ENCODE measurements at regions not wholly inside any gene's neighbourhood (a gene's known extent, or its start where the extent isn't known, plus 50 kb on each side); places are given as distances from the start of the nearest gene placed in this dataset.
"Not testable (repeated sequence)": the region's sequence is repeated elsewhere in the genome, so short reads cannot be mapped to it uniquely, and the experiment has no call there.

DNA sequence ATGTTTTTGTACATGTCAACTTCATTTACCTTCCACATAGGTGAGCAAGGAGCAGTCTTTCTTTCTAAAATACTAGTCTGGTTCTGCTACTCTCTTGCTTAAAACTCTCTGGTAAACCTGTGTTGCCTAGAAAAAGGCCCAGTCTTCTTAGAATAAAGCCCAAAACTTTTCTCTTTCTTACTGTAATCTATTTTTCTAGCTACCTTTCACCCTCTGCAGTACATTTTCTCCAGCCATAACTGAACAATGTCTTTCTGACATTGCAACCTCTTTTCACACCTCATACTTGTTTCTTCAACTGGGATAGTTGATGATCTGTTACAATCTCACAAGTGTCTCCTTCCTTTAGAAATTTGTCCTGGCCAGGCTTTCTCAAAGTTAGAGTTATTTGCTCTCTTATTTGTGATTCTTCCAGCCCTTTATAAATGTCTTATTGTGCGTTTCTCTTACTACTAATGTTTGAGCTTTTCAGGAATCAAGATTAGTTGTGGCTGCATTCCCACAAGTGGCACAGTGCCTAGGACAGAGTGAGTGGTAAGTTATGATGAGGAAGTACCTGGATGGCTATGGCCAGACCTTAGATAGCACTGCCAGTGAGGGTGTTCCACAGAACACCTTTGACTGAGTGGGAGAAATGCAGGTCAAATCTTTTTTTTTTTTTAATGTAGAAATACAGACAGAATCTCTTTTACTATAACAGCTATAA, 313.4 kb upstream of the SATB1 start:
- DNase-seq (ENCODE audit: low read depth): no peak

DNA sequence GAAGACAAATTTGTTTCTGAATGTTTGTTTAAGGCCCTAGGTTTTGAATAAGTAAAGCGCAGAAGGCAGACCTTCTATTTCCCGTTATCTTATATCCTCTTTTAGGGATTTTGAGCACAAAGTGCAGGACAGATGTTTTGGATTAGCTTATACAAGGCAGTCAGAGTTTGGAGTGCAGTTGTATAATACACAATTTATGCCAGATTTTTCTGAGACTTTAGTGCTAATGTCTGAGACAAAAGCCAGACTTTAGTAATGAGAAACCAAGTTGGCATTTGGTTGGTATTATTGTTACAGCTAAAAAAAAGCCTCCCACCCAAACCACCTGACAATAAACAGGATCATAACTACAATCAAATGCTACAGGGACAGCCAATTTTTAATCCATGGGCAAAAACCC, 309.9 kb upstream of the SATB1 start:
- no peak for DNase-seq (ENCODE audit: low read depth)

DNA sequence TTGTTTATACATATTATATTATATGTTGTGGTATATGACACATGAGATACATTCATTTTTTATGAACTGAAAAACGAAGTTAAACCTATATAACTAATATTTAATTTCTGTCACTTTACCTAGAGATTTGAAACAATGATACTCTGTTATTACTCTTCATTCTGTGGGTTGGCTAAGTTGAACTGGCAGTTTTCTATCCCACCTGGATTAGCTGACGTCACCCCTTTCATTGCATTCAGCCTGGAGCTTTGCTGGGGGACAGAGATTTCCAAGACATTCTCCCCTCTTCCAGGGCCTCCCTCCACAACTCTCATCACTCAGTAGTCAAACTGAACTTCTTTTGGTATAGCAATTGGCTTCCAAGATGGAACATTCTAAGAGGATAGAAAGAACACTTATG, 309.2 kb upstream of the SATB1 start:
- DNase-seq (ENCODE audit: low read depth): no peak

DNA sequence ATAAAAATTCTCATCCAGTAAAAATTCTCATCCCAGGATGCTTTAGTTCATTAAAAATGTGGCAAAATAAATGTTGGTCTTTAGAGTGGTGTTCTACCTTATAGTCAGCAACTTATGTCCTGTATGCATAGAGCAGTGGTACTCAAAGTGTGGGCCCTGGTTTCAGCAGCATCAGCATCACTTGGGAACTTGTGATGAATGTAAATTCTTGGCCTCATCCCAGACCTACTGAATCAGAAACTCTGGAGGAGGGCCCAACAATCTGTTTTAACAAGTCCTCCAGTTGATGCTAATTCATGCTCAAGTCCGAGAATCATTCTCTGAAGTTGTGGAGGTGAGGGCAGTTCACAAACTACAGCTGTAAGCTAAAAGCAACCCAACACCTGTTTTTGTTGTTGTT, 307.3 kb upstream of the SATB1 start:
- no peak for DNase-seq (ENCODE audit: low read depth)

DNA sequence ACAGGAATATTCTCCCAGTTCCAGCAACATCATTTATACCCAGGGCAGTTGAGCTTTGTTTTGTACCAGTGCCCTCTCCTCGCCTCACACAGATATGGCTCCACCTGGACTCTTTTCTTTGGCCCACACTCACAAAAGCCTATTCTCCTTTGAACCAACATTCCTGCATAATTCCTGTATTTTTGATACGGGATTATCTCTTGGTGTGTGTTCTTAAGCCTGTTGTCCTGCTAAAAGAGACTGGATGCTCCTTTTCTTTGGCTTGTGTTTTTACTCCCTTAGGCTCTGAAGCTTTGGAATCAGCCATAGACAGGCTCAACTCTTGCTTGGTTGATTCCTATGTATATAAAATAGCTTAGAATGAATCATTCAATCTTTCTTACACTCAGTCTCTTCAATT, 305.4 kb upstream of the SATB1 start:
- no peak for DNase-seq (ENCODE audit: low read depth)

DNA sequence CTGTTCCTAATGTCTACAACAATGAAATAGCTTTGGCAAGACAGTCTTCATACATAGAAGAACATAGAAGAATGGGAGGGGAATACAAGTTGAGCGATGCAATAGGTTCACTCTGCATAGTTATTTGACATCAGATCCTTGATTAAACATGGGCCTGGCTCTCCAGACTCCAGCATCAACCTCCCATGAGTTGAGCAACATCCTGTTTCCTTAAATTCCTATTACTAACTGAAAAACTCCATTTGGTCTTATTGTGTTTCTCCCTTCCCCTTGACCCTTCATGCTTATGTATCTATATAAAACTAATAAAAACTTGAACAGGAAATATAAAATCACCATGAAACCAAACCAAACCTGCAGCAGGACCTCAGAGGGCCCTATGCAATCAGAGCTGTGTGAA, 304.5 kb upstream of the SATB1 start:
- DNase-seq (ENCODE audit: low read depth): no peak

DNA sequence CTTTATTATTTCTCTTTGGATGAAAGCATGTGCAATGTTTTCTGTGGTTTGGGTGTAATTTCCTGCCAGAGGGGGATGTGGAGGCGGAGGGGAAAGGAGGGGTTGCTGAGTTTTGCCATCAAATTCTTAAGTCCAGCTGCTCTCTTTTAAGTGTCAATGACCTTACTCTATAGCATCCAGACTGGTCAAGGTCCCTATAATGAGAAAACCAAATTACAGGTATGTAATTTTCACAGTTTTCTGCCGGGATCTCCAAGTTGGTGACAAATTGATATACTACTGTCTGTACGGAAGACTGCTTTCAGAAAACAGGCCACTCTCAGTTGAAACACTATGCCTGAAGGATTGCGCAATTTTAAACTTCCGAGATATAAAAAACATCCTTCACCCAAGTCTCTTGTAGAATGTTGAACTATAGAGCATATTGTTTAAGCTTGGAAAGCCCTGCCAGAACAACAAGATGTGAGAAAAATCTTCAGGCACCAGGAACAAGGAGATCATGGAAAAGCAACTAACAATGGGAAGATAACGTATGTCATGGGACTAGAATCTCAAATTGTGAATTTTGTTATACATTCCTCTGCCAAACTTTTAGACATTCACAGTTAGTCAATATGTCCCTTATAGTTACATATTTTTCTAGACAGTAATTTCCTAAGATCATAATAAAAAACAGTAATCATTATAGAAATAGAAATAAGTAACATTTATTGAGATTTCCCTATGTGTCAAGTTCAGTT, 300.7 kb upstream of the SATB1 start:
- no peak for DNase-seq (ENCODE audit: low read depth)

DNA sequence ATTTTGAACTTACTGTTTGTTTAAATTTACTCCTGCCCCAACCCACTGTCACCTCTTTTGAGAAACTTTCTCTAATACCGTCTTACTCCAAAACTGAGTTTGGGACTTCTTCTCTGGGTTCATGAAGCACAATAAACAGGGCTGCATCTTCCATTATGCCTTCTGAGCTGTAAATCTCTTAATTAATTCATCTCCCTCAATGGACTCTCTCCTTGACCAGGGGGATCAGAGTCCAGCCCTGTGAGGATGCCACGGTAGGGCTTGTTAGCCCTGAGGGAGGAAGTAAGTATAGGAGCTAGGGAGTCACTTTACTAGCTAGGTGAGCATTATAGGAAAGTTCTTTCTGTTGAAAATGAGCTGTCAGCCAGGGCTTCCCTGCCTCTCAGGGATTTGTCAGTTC, 299.3 kb upstream of the SATB1 start:
- DNase-seq (ENCODE audit: low read depth): no peak

DNA sequence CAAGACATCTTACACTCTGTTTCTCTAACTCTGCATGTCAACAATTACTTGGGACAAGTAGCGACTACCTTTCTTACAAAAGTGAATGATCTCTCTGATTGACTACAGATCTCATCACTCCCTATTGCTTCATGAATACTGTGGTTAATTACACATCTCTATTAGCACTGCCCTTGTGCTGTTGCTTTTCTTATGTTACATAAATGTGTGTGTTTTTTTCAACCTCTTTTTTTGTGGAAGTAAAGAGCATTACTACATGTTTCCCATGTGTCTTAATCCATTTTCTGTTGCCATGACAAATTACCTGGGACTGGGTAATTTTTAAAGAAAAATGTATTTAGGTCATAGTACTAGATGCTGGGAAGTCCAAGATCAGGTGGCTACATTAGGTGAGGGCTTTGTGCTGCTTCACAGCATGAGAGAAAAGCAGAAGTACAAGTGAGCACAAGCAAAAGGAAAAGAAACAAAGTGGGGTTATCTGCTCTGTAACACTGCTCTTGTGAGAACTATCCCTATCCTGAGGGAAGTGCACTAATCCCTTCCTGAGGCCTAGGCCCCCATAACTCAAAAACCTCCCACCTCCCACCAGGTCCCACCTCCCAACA, 298.2 kb upstream of the SATB1 start:
- no peak for DNase-seq (ENCODE audit: low read depth)

DNA sequence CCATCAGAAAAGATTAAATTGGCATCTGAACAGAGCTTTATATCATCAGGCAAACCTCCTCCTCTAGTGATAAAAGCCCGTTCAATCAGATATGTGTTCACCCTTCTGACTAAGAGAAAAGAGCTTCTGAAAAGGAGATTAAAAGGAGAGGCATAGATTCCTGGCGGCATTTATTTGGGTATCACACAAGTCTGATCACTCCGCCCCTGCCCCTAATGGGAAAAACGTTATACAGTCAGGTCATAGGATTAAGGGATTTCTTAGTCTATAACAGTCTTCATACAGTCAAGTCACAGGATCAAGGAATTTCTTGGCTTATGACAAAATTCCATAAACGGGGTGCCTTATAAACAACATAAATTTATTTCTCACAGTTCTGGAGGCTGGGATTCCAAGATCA, 295.4 kb upstream of the SATB1 start:
- DNase-seq (ENCODE audit: low read depth): no peak

DNA sequence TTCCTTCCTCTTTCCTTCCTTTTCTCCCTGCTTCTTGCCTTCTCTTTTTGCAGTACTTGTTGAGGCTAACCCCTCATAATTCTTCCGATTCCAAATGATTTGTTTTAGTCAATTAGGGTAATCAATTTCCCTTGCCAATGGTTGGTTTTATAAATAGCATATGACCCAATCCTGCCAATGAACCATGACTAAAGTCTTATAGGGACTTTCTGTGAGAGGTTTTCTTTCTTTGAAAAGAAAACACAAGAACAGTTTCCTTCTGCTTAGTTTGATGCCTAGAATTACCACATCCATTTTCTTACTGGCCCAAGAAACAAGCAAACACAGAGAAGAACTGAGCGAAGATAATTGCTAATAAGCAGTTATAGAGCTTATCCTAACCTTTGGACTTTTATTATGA, 292.5 kb upstream of the SATB1 start:
- no peak for DNase-seq (ENCODE audit: low read depth)

DNA sequence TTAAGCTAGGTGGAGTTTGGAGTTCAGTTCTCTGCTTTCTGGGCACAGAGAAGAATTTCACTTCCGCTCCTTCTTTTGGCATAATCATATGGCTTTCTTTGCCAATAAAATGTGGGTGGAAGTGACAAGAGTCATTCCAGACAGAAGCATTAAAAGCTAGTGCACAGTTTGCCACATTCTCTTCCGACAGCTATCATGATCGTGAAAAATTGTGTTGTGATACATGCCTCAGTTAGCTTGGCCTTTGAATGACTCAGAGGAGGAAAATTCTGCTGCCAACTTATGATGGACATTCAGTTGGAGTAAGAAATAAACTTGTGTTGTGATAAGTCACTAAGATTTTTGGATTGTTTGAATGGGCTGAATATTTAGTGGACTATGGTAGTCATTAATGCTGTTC, 291.7 kb upstream of the SATB1 start:
- no peak for DNase-seq (ENCODE audit: low read depth)

DNA sequence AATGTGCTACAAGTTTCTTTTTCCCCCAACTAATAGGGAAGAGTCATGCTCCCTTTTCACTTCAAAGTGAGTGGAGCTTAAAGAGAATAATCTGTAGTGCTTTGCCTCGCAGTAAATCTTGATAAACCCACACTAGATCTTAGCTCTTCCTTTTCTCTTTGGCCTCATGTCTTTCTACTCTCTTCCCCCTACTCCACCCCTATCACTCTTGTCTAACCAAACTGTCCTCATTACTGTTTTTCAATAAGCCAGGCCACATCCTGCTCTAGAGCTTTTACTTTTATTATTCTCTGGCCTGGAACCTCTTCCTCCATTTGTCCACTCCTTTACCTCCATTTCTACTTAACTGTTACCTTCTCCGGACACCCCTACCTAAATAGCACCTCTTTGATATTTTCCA, 291.0 kb upstream of the SATB1 start:
- DNase-seq (ENCODE audit: low read depth): no peak

DNA sequence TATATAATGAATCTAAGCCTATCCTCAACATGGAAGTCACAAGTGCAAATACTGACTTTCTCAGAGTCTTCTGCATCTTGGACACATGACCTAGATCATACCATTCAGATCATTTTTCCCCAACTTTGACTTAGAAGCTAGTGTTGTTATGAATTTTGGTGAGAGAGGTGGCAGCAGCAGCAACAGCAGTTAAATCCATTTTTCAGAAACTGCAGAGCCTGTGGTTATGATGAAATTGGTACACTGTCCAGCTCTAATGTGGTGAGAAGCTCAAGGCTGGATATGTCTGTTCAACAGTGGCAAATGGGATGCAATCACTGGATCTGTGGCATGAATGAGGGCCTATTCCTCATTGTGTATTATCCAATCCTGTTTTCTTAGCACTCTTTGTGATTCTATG, 290.1 kb upstream of the SATB1 start:
- no peak for DNase-seq (ENCODE audit: low read depth)

DNA sequence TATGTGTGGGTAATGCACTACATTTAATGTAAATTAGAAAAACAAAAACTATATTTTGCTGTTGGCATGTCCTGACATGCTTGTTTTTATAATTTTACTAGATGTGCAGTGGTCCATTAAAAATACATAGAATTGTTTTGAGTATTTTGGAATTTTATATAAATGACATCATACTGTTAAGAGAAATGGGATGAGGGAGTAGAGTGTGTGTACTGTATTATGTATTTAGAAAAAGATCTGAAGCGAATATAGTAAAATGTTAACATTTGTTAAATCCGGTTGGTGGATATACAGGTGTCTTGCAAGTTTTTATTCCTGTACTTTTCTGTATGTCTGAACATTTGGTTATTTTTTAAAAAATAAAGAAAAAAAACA, 288.4 kb upstream of the SATB1 start:
- no peak for DNase-seq (ENCODE audit: low read depth)

DNA sequence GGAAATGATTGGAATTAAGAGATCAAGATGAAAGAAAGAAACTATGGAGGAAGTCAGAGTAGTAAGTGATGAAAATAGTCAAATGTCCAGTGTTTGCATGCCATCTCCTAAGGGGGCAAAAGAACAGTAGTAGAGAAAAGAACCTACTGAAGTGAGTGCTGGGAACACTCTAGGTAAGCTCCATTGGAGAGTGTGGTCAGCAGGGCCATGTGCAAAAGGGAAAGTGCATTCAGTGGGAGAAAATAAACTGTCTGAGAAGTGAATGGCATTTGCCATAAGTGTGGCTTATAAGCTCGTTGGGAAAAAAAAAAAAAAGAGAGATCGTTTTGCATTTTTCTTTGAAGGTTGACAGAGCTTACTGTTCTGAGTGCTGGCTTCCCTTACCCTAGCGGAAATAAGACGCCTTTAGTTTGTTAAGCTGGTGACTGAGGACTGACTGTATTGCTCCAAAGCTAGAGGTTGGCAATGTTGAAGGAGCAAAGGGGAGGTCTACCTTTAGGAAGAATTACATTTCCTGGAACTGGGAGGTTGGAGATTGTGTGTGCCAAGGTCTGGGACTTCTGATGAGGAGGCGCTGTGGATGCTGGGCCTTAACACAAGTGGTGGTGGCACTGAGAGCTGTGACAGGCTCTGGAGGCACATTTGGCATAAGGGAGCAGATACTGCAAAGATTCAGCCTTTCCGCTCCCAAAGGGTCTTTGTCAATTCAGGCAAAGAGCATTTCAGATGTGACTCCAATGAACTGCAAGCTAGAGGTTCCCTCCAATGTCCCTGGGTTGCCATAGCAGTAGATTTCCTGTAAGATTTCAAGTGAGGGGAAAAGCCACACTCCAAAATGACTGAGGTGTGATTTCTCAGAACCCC, 287.8 kb upstream of the SATB1 start:
- DNase-seq (ENCODE audit: low read depth): no peak

DNA sequence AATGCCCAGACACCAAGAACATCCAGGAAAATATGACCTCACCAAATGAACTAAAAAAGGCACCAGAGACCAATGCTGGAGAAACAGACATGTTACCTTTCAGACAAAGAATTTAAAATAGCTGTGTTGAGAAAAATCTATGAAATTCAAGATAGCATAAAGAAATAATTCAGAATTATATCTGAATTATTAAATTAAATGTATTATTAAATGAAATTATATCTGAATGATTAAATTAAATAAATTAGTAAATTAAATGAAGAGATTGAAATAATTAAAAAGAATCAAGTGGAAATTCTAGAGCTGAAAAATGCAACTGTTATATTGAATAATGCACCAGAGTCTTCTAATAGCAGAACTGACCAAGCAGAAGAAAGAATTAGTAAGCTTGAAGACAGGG, 279.2 kb upstream of the SATB1 start:
- no peak for DNase-seq (ENCODE audit: low read depth)

DNA sequence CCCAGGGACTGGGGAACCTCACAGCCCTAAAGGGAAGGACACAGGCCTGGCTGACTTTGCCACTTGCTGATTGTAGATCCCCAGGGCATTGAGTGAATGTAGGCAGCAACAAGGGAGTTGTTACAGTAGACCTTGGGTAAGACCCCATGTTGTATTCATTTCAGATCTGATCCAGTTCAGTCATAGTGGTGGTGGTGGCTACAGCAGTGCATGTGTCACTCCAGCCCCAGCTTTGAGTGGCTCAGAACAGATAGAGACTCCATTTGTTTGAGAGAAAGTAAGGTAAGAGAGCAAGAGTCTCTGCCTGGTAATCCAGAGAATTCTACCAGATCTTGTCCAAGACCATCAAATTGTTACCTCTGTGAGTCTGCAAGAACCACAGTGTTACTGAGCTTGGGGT, 278.7 kb upstream of the SATB1 start:
- DNase-seq (ENCODE audit: low read depth): no peak

DNA sequence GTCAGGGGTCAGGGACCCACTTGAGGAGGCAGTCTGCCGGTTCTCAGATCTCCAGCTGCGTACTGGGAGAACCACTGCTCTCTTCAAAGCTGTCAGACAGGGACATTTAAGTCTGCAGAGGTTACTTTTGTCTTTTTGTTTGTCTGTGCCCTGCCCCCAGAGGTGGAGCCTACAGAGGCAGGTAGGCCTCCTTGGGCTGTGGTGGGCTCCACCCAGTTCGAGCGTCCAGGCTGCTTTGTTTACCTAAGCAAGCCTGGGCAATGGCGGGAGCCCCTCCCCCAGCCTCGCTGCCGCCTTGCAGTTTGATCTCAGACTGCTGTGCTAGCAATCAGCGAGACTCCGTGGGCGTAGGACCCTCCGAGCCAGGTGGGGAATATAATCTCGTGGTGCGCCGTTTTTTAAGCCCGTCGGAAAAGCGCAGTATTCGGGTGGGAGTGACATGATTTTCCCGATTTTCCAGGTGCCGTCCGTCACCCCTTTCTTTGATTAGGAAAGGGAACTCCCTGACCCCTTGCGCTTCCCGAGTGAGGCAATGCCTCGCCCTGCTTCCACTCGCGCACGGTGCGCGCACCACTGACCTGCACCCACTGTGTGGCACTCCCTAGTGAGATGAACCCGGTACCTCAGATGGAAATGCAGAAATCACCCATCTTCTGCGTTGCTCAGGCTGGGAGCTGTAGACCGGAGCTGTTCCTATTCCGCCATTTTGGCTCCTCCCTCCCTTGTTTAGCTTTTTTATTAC, 268.6 kb upstream of the SATB1 start:
- not testable (repeated sequence) for DNase-seq (ENCODE audit: low read depth)

DNA sequence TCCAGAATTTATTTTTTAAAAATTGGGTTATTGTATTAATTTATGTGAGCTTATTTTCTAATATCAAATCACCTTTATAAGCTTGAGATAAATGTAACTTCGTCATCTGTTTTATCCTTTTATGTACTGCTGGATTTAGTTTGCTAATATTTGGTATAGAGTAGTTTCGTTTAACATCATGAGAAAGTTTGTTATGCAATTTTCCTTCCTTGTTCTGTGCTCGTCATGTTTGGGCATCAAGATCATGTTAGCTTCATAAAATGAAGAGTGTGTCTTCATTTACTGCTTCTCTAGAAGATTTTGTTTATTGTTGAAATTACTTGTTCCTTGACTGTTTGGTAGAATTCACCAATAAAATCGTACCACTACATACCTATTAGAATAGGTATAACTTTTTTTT, 262.1 kb upstream of the SATB1 start:
- DNase-seq (ENCODE audit: low read depth): no peak

DNA sequence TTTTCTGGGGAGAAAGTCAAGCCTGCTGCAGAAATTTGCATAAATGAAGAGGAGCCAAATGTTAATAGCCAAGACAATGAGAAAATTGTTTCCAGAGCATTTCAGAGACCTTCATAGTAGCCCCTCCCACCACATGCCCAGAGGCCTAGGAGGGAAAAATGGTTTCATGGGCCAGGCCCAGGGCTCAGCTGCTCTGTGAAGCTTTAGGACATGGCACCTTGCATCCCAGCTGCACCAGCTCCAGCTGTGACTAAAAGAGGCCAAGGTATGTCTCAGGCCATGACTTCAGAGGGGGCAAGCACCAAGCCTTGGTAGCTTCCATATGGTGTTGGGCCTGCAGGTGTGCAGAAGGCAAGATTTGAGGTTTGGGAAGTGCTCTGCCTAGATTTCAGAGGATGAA, 258.8 kb upstream of the SATB1 start:
- DNase-seq (ENCODE audit: low read depth): no peak
